ENCODE measurements at regions not wholly inside any gene's neighbourhood (a gene's known extent, or its start where the extent isn't known, plus 50 kb on each side); places are given as distances from the start of the nearest gene placed in this dataset.

GRCh38 chr4:163726641-163727040 is 232.2 kb downstream of the TMA16 start:
- no TSS peak for BruUV-seq (replicated peaks)
- Histone ChIP-seq H3K4me2 (ENCODE audit: low read length) (no peak overlapping the region), H3K4me1 (ENCODE audit: insufficient read depth, low read length, poor library complexity, severe bottlenecking) (no peaks in the 10 kb centered on the region), H4K20me1 (ENCODE audit: insufficient read depth, low read length) (no peaks in the 10 kb centered on the region), H2AFZ (ENCODE audit: low read length) (no peak overlapping the region), H3K27ac (ENCODE audit: low read depth, low read length, poor library complexity, severe bottlenecking) (no peak overlapping the region), H3K36me3 (ENCODE audit: insufficient read depth, low read length) (no peaks in the 10 kb centered on the region), H3K9me3 (ENCODE audit: low read length) (no peaks in the 10 kb centered on the region), H3K4me3 (ENCODE audit: low read depth, low read length, poor library complexity, severe bottlenecking) (no peak overlapping the region), H3K79me2 (ENCODE audit: insufficient read depth, low read depth, low read length) (no peaks in the 10 kb centered on the region), H3K9me2 (ENCODE audit: insufficient read depth, low read length) (no peaks in the 10 kb centered on the region)
- intact Hi-C loops (cut with micrococcal nuclease; ENCODE audit: unreplicated experiment): no loop called here
- CTCF ChIA-PET (ENCODE audit: unreplicated experiment): no interaction called here
- POLR2A ChIA-PET: no interaction called here
- DNase-seq (ENCODE audit: low spot score): no peak
- TF ChIP-seq CTCF (conservative IDR thresholded peaks at IDR 0.05; ENCODE audit: low read length): no peak
- TF ChIP-seq EZH2phosphoT487 (IDR thresholded peaks at IDR 0.05; ENCODE audit: borderline replicate concordance, low read depth, low read length): no peak

- H3K4me3 ChIP-seq (ENCODE audit: low read depth, low read length, poor library complexity, severe bottlenecking): no peak overlapping the region
- H3K79me2 ChIP-seq (ENCODE audit: insufficient read depth, low read depth, low read length): no peaks in the 10 kb centered on the region
- no peaks in the 10 kb centered on the region for H3K9me3 ChIP-seq (ENCODE audit: low read length)
- no peaks in the 10 kb centered on the region for H3K4me1 ChIP-seq (ENCODE audit: insufficient read depth, low read length, poor library complexity, severe bottlenecking)
- no peak overlapping the region for H2AFZ ChIP-seq (ENCODE audit: low read length)
- no peak overlapping the region for H3K4me2 ChIP-seq (ENCODE audit: low read length)
- no peaks in the 10 kb centered on the region for H4K20me1 ChIP-seq (ENCODE audit: insufficient read depth, low read length)
- no peak for TF ChIP-seq EZH2phosphoT487 (IDR thresholded peaks at IDR 0.05; ENCODE audit: borderline replicate concordance, low read depth, low read length)
- TF ChIP-seq CTCF (conservative IDR thresholded peaks at IDR 0.05; ENCODE audit: low read length): no peak
- no peak overlapping the region for H3K27ac ChIP-seq (ENCODE audit: low read depth, low read length, poor library complexity, severe bottlenecking)
- no peak for DNase-seq (ENCODE audit: low spot score)
- CTCF ChIA-PET (ENCODE audit: unreplicated experiment): no interaction called here
- H3K36me3 ChIP-seq (ENCODE audit: insufficient read depth, low read length): no peaks in the 10 kb centered on the region
- POLR2A ChIA-PET: interaction anchor here (0.6 to 1.8 kb wide), 3 partner anchors 24 to 369 kb away, joined by 3 to 5 read pairs (median 4); no protein-coding TSS in a partner anchor
- no TSS peak for BruUV-seq (replicated peaks)
- intact Hi-C loops (cut with micrococcal nuclease; ENCODE audit: unreplicated experiment): no loop called here
- H3K9me2 ChIP-seq (ENCODE audit: insufficient read depth, low read length): no peaks in the 10 kb centered on the region
These were observed 236.6 kb downstream of the TMA16 start for GRCh38 chr4:163731071-163731470.

- Histone ChIP-seq H3K79me2 (ENCODE audit: insufficient read depth, low read depth, low read length) (no peaks in the 10 kb centered on the region), H3K9me3 (ENCODE audit: low read length) (no peaks in the 10 kb centered on the region), H3K27ac (ENCODE audit: low read depth, low read length, poor library complexity, severe bottlenecking) (no peak overlapping the region), H3K36me3 (ENCODE audit: insufficient read depth, low read length) (no peaks in the 10 kb centered on the region), H3K4me3 (ENCODE audit: low read depth, low read length, poor library complexity, severe bottlenecking) (no peak overlapping the region), H2AFZ (ENCODE audit: low read length) (no peak overlapping the region), H3K9me2 (ENCODE audit: insufficient read depth, low read length) (no peaks in the 10 kb centered on the region), H3K4me1 (ENCODE audit: insufficient read depth, low read length, poor library complexity, severe bottlenecking) (no peaks in the 10 kb centered on the region), H4K20me1 (ENCODE audit: insufficient read depth, low read length) (no peaks in the 10 kb centered on the region), H3K4me2 (ENCODE audit: low read length) (no peak overlapping the region)
- TF ChIP-seq EZH2phosphoT487 (IDR thresholded peaks at IDR 0.05; ENCODE audit: borderline replicate concordance, low read depth, low read length): no peak
- TF ChIP-seq CTCF (conservative IDR thresholded peaks at IDR 0.05; ENCODE audit: low read length): no peak
- intact Hi-C loops (cut with micrococcal nuclease; ENCODE audit: unreplicated experiment): no loop called here
- BruUV-seq (replicated peaks): no TSS peak
- ChIA-PET CTCF (ENCODE audit: unreplicated experiment) (no interaction called here), POLR2A (no interaction called here)
- no peak for DNase-seq (ENCODE audit: low spot score)
These were observed 238.0 kb downstream of the TMA16 start for GRCh38 chr4:163732473-163732872.

Data from OCI-LY7 (cell line).